ENCODE measurements at regions not wholly inside any gene's neighbourhood (a gene's known extent, or its start where the extent isn't known, plus 50 kb on each side); places are given as distances from the start of the nearest gene placed in this dataset.

DNA sequence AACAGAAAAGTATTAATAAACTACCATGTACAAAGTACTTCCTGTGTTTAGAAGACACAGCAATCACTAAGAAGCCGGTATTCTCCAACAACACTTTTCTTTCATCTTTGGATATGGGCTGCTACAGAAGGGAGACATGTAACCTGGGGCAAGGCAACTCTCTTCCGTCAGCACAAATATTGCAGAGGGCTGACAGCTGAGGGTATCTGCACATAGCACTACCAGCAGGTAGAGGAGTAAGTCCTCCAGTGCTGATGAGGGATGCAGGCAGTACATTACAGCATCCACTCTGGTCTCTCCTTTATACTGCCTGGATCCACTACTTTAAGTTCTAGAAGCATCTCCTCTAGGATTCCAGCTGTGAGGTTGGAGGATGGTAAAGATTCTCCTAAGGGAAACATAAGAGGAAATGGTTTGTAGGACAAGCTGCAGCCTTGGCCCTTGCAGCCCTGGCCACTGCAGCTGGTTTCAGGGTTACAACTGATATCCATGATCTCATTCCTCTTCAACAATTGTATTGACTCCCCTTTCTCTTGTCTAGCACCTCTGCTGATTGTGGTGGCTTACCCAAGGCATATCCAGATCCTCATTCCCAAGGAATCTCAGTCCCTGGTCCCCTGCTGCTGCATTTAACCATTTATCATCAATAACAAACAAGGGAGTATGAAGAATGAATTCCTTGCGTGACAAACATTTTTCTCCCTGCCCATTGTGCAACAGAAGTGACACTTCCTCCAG lies 110.7 kb upstream of the ADGRF1 start:
- Histone ChIP-seq H3K36me3 (no peaks in the 10 kb centered on the region), H3K27me3 (no peaks in the 10 kb centered on the region), H3K4me1 (no peaks in the 10 kb centered on the region), H3K9me3 (no peaks in the 10 kb centered on the region), H3K27ac (no peak overlapping the region), H3K4me3 (no peak overlapping the region)
- TF ChIP-seq, protein P1, sequence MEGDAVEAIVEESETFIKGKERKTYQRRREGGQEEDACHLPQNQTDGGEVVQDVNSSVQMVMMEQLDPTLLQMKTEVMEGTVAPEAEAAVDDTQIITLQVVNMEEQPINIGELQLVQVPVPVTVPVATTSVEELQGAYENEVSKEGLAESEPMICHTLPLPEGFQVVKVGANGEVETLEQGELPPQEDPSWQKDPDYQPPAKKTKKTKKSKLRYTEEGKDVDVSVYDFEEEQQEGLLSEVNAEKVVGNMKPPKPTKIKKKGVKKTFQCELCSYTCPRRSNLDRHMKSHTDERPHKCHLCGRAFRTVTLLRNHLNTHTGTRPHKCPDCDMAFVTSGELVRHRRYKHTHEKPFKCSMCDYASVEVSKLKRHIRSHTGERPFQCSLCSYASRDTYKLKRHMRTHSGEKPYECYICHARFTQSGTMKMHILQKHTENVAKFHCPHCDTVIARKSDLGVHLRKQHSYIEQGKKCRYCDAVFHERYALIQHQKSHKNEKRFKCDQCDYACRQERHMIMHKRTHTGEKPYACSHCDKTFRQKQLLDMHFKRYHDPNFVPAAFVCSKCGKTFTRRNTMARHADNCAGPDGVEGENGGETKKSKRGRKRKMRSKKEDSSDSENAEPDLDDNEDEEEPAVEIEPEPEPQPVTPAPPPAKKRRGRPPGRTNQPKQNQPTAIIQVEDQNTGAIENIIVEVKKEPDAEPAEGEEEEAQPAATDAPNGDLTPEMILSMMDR (IDR thresholded peaks at IDR 0.05), result no peak
- TF ChIP-seq EP300 (IDR thresholded peaks at IDR 0.05), result no peak
- no peak for TF ChIP-seq POLR2A (IDR thresholded peaks at IDR 0.05)
- 63 to 75% methylated on average over 3 of the region's 3 CpGs for WGBS, 2 donors
- no peak for DNase-seq (ENCODE audit: low spot score in 2 of 2)

GRCh38 chr6:47151232-47151898 lies 109.2 kb upstream of the ADGRF1 start:
- H3K27ac ChIP-seq, result no peak overlapping the region
- no peaks in the 10 kb centered on the region for H3K36me3 ChIP-seq
- no peak for DNase-seq (ENCODE audit: low spot score in 2 of 2)
- H3K4me1 ChIP-seq, result no peaks in the 10 kb centered on the region
- 85 to 87% methylated on average over 8 of the region's 8 CpGs for WGBS, 2 donors
- no peaks in the 10 kb centered on the region for H3K27me3 ChIP-seq
- no peak overlapping the region for H3K4me3 ChIP-seq
- H3K9me3 ChIP-seq, result no peaks in the 10 kb centered on the region
- TF ChIP-seq POLR2A (IDR thresholded peaks at IDR 0.05) (no peak), EP300 (IDR thresholded peaks at IDR 0.05) (no peak)
- TF ChIP-seq, protein P1 (IDR thresholded peaks at IDR 0.05), result no peak

GRCh38 chr6:47149554-47149953 lies 107.4 kb upstream of the ADGRF1 start:
- no peak overlapping the region for H3K27ac ChIP-seq
- no peaks in the 10 kb centered on the region for H3K27me3 ChIP-seq
- no peaks in the 10 kb centered on the region for H3K9me3 ChIP-seq
- DNase-seq (ENCODE audit: low spot score in 2 of 2), result no peak
- no peak for TF ChIP-seq POLR2A (IDR thresholded peaks at IDR 0.05)
- H3K36me3 ChIP-seq, result no peaks in the 10 kb centered on the region
- no peaks in the 10 kb centered on the region for H3K4me1 ChIP-seq
- WGBS, 2 donors, result 62 to 66% methylated on average over 2 of the region's 2 CpGs
- no peak overlapping the region for H3K4me3 ChIP-seq

DNA sequence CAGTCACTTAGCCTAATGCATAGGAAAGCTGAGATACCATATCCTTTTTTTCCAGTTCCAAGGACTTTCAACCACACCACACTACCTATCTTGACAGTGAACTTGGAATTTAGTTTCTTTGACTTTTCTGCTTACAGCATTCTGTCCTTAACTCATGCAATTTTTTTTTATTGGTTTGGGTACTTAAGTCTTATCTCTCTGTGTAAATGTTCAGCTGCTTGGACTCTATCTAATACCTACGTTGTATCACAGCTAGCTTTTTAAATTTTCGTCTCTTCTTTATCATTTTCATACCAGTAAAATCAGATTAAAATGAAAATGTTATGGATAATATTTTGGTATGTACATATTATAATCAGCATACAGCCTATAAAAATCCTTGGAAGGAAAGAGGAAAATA lies 106.9 kb upstream of the ADGRF1 start:
- 85 to 86% methylated on average over 2 of the region's 2 CpGs for WGBS, 2 donors
- TF ChIP-seq, protein P1 (IDR thresholded peaks at IDR 0.05), result no peak
- TF ChIP-seq POLR2A (IDR thresholded peaks at IDR 0.05) (no peak), EP300 (IDR thresholded peaks at IDR 0.05) (no peak)
- Histone ChIP-seq H3K27me3 (no peaks in the 10 kb centered on the region), H3K36me3 (no peaks in the 10 kb centered on the region), H3K9me3 (no peaks in the 10 kb centered on the region), H3K4me3 (no peak overlapping the region), H3K4me1 (no peaks in the 10 kb centered on the region), H3K27ac (no peak overlapping the region)
- DNase-seq (ENCODE audit: low spot score in 2 of 2), result no peak

- DNase-seq (ENCODE audit: low spot score in 2 of 2), result no peak
- H3K4me3 ChIP-seq, result no peak overlapping the region
- 71 to 78% methylated on average over 6 of the region's 6 CpGs for WGBS, 2 donors
- H3K36me3 ChIP-seq, result no peaks in the 10 kb centered on the region
- no peaks in the 10 kb centered on the region for H3K27me3 ChIP-seq
- no peak overlapping the region for H3K27ac ChIP-seq
- no peaks in the 10 kb centered on the region for H3K4me1 ChIP-seq
- H3K9me3 ChIP-seq, result no peaks in the 10 kb centered on the region
- TF ChIP-seq, protein P1 (IDR thresholded peaks at IDR 0.05), result no peak
- TF ChIP-seq POLR2A (IDR thresholded peaks at IDR 0.05) (no peak), EP300 (IDR thresholded peaks at IDR 0.05) (no peak)
These were observed 105.8 kb upstream of the ADGRF1 start for GRCh38 chr6:47147836-47148344.
